ENCODE measurements at regions not wholly inside any gene's neighbourhood (a gene's known extent, or its start where the extent isn't known, plus 50 kb on each side); places are given as distances from the start of the nearest gene placed in this dataset.

GRCh38 chr6:122098201-122098678 is 301.2 kb upstream of the HSF2 start:
- POLR2A ChIA-PET, result no interaction called here

GRCh38 chr6:122102026-122102425 is 297.4 kb upstream of the HSF2 start:
- ChIA-PET CTCF (interaction anchor here (0.5 kb wide), 1 partner anchor 432 kb away, joined by 3 read pairs; no protein-coding TSS in a partner anchor), POLR2A (no interaction called here)
- no peak overlapping the region for H3K27ac ChIP-seq (ENCODE audit: extremely low read depth, low read depth, low read length)
- TF ChIP-seq ZNF366 (tag by site-specific recombination; conservative IDR thresholded peaks at IDR 0.05) (0 out of 2 replicates have a peak, but pooled peaks have one; percentile 31), PRDM1 (tag by site-specific recombination; IDR thresholded peaks at IDR 0.05) (peak; percentile 93), ZNF580 (tag by site-specific recombination; IDR thresholded peaks at IDR 0.05) (no peak)
- H3K9me3 ChIP-seq (ENCODE audit: control insufficient read depth, insufficient read depth, low read depth, low read length), result no peaks in the 10 kb centered on the region
- H3K4me1 ChIP-seq (ENCODE audit: control insufficient read depth, insufficient read depth, low read length), result no peaks in the 10 kb centered on the region
- H3K36me3 ChIP-seq (ENCODE audit: control insufficient read depth in 2 of 2, insufficient read depth in 1 of 2, low read length in 2 of 2), result no peaks in the 10 kb centered on the region
- no peak overlapping the region for H3K4me3 ChIP-seq (ENCODE audit: low read depth, low read length)

More at GRCh38 chr6:122098201-122098678, 301.2 kb upstream of the HSF2 start:
- no peaks in the 10 kb centered on the region for H3K4me1 ChIP-seq (ENCODE audit: control insufficient read depth, insufficient read depth, low read length)
- H3K27ac ChIP-seq (ENCODE audit: extremely low read depth, low read depth, low read length), result no peak overlapping the region
- H3K9me3 ChIP-seq (ENCODE audit: control insufficient read depth, insufficient read depth, low read depth, low read length), result no peaks in the 10 kb centered on the region
- H3K4me3 ChIP-seq (ENCODE audit: low read depth, low read length), result no peak overlapping the region
- CTCF ChIA-PET, result no interaction called here
- H3K36me3 ChIP-seq (ENCODE audit: control insufficient read depth in 2 of 2, insufficient read depth in 1 of 2, low read length in 2 of 2), result no peaks in the 10 kb centered on the region
- TF ChIP-seq SCRT1 (tag by site-specific recombination; IDR thresholded peaks at IDR 0.05; ENCODE audit: borderline replicate concordance) (no peak), FEZF1 (tag by site-specific recombination; IDR thresholded peaks at IDR 0.05) (0 out of 2 replicates have a peak, but pooled peaks have one; percentile 9)

- TF ChIP-seq ZBTB20 (tag by site-specific recombination; IDR thresholded peaks at IDR 0.05), result no peak
- TF ChIP-seq ZNF658 (tag by site-specific recombination; IDR thresholded peaks at IDR 0.05), result no peak
- Histone ChIP-seq H3K4me1 (ENCODE audit: control insufficient read depth, insufficient read depth, low read length) (no peaks in the 10 kb centered on the region), H3K36me3 (ENCODE audit: control insufficient read depth in 2 of 2, insufficient read depth in 1 of 2, low read length in 2 of 2) (no peaks in the 10 kb centered on the region), H3K4me3 (ENCODE audit: low read depth, low read length) (no peak overlapping the region), H3K27ac (ENCODE audit: extremely low read depth, low read depth, low read length) (no peak overlapping the region), H3K9me3 (ENCODE audit: control insufficient read depth, insufficient read depth, low read depth, low read length) (no peaks in the 10 kb centered on the region)
- ChIA-PET POLR2A (no interaction called here), CTCF (interaction anchor here (0.7 to 1.1 kb wide), 2 partner anchors 24 to 64 kb away, joined by 3 to 5 read pairs; no protein-coding TSS in a partner anchor)
Observed at GRCh38 chr6:122107256-122107852, 292.1 kb upstream of the HSF2 start.

- Histone ChIP-seq H3K4me1 (ENCODE audit: control insufficient read depth, insufficient read depth, low read length) (no peaks in the 10 kb centered on the region), H3K9me3 (ENCODE audit: control insufficient read depth, insufficient read depth, low read depth, low read length) (no peaks in the 10 kb centered on the region), H3K36me3 (ENCODE audit: control insufficient read depth in 2 of 2, insufficient read depth in 1 of 2, low read length in 2 of 2) (no peaks in the 10 kb centered on the region), H3K4me3 (ENCODE audit: low read depth, low read length) (no peak overlapping the region), H3K27ac (ENCODE audit: extremely low read depth, low read depth, low read length) (no peak overlapping the region)
- TF ChIP-seq WT1 (tag by site-specific recombination; IDR thresholded peaks at IDR 0.05) (no peak), ZNF157 (tag by site-specific recombination; IDR thresholded peaks at IDR 0.05) (no peak), ZNF558 (tag by site-specific recombination; IDR thresholded peaks at IDR 0.05) (no peak), GFI1B (tag by site-specific recombination; IDR thresholded peaks at IDR 0.05) (no peak), OVOL3 (tag by site-specific recombination; IDR thresholded peaks at IDR 0.05) (no peak), ZNF2 (tag by site-specific recombination; IDR thresholded peaks at IDR 0.05) (no peak), PRDM6 (tag by site-specific recombination; IDR thresholded peaks at IDR 0.05) (no peak), KLF7 (tag by site-specific recombination; IDR thresholded peaks at IDR 0.05; ENCODE audit: borderline replicate concordance) (no peak), ZNF202 (tag by site-specific recombination; IDR thresholded peaks at IDR 0.05; ENCODE audit: borderline replicate concordance) (no peak), ZBTB6 (tag by site-specific recombination; IDR thresholded peaks at IDR 0.05) (no peak), ZNF518A (tag by site-specific recombination; conservative IDR thresholded peaks at IDR 0.05; ENCODE audit: low read depth) (no peak)
- ChIA-PET CTCF (interaction anchor here (0.7 kb wide), 1 partner anchor 1309 kb away, joined by 4 read pairs; no protein-coding TSS in a partner anchor), POLR2A (no interaction called here)
Observed at GRCh38 chr6:122109075-122109474, 290.4 kb upstream of the HSF2 start.
